Stimulated activated CD4-positive, alpha-beta T cell treated with anti-CD3 and anti-CD28 coated beads, Interleukin-1b, Interleukin-23, amount 100 ng/mL, for 1 hour (primary cell): ENCODE measurements at regions not wholly inside any gene's neighbourhood (a gene's known extent, or its start where the extent isn't known, plus 50 kb on each side); places are given as distances from the start of the nearest gene placed in this dataset.

Source experiments
- DNase-seq, 2 donors: peaks; one replicate each; pipeline ENCODE4 v3.0.0-alpha.2; 2020; ENCODE audit warnings: low read depth in 2 of 2

DNA sequence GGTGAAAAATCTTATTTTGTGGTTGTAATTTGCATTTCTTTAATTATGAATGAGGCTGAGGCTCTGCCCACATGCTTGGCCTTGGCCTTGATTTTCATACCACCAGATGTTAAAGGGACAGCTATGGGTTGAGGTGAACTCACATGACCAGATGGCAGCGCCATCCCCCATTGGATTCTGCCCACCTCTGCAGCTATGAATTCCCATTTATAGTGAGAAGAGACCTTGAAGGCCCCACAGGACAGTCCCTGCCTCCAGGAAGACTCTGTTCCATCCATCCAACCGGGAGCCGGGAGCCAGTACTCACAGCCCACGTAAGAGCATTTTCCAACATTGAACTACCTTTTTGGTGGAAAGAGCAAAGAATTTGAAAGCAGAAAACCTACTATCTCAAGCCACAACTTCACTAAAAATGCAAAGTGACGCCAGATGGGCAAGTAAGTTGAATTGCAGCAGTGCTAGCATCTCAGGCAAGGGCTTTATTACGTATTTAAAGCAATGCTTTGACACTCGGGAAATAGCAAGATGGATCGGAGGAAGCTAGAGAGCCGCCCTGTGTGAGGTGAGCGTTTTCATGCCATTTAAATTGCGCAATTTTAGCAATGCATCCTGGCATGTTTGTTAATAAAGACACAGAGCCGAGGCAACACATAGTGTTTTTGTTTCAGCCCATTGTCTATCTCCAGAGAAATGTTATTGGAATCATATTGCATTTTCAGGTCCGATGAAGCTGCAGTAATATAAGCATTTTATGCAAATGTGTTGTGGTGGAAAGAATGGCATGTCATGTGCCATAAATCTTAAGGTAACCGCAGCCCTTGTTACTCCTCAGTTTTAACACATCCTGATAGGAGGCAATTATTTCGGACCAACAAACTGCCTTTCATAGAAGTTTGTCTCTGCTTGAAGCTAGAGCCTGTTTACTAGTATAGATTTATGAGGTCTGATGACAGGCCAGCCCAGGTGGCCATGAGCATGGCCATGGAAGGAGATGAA lies 273.4 kb upstream of the TNRC6C start:
- DNase-seq: no peak

DNA sequence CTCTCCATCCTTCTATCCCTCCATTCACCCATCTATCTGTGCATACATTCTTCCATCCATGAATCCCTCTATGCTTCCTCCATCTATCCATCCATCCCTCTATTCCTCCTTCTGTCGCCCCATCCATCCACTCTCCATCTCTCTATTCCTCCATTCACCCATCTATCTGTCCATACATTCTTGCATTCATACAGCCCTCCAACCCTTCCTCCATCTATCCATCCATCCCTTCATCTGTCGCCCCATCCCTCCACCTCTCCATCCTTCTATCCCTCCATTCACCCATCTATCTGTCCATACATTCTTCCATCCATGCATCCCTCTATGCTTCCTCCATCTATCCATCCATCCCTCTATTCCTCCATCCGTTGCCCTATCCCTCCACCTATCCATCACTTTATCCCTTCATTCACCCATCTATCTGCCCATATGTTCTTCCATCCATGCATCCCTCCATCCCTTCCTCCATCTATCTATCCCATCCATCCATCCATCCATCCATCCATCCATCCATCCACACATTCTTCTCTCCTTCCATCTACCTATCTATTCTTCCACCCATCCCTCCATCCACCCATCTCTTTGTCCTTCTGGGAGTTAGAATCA lies 272.5 kb upstream of the TNRC6C start:
- DNase-seq: no peak

DNA sequence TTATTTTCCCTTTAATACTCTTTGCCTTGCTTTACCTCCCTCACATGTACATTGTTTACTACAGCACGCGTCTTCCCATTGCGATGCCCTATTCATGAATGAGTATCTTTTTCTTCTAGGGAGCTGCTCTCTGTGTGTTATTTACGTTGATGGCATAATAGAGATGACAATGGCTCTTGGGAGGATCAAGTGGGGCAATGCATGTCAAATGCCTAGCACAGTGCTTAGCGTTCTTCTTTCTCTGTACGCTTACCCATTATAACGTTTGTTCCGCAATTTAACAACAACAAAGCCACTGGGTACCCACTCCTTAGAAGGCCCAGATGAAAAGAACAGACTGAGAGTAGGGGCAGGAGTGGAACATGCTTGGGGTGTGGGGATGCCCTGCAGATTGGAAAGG lies 271.6 kb upstream of the TNRC6C start:
- no peak for DNase-seq

DNA sequence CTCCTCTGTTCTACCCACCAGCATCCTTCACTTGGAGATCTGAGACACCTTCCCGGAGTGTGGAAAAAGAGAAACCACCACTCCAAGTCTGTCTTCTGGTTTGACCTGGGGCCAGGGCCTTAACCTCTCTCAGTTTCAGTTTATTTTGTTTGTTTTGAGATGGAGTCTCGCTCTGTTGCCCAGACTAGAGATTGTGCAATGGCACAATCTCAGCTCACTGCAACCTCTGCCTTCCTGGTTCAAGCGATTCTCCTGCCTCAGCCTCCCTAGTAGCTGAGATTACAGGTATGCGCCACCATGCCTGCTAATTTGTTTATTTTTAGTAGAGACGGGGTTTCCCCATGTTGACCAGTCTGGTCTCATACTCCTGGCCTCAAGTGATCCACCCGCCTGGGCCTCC lies 271.1 kb upstream of the TNRC6C start:
- no peak for DNase-seq

DNA sequence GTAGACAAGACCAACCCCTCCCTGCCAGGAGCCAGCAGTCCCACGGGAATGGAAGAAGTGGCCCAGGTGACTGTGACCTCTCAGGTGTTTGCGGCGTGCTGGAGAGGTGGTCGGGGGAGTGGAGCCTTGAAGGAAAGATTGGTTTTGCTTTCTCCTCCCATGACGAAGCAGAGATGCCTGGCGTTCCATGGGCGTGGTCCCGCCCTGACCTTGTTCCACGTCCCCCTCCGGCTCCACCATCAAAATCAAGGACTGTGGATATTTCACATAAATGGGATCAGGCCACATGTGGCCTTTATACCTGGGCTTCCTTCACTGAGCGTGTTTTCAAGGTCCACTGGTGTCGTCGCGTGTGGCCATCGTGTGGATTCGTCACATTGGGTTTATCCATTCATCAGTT lies 270.6 kb upstream of the TNRC6C start:
- no peak for DNase-seq

DNA sequence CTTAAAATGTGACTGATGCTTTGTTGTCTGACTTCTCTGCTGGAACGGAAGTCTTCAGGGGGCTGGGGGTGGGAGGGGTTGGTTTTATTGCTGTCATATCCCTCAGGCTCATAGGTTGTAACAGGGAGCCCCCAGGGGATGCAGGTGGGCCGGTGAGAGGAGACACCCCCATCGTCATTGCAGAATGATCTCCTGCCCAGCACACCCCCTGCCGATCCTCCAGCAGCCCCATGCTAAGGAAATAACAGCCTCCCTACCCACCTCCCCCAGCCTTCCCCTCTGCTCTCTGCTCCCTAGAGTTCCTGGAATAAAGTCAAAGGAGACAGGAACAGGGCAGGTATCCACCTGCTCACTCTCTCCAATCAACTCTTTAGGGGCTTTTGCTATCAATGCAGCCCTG lies 270.1 kb upstream of the TNRC6C start:
- no peak for DNase-seq

DNA sequence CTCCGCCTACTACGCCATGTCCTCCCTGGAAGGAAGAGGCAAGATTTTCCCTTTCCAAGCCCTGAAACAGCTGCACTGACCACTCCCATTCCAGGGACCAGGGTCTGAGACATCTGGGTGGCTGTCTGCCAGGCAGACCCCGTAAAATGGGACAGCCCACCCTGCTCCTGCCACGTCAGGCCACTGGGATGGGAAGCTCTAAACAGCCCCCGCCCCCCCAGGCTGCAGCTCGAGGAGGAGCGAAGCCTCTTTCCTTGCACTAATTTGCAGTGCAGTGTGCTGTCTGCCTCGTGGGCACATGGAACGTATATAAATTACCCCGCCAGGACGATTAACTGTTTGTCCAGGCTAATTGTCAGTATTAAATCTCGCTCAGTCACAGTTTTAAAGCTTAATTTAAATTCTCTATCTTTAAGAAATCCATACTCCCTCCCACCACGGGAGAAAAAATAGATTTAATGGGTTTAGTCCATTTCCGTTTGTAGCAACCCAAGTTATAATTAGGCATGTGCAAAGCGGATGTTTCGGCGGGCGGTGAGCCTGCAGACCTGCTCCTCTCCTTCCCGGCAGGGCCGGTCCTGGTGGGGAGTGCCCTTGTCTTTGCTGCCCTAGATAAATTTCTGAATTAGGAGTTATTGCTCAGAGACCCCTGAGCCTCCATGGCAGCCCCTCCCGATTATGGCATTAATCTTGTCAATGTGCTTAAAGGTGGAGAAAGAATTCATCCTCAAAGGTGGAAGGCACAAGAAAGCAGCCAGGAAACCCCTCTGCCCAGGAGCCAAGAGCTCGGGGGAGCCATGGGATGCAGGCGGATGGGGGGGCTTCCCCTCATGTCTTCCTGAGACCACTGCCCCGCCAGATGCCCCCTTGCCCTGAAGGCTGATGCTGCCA lies 268.0 kb upstream of the TNRC6C start:
- DNase-seq: no peak

DNA sequence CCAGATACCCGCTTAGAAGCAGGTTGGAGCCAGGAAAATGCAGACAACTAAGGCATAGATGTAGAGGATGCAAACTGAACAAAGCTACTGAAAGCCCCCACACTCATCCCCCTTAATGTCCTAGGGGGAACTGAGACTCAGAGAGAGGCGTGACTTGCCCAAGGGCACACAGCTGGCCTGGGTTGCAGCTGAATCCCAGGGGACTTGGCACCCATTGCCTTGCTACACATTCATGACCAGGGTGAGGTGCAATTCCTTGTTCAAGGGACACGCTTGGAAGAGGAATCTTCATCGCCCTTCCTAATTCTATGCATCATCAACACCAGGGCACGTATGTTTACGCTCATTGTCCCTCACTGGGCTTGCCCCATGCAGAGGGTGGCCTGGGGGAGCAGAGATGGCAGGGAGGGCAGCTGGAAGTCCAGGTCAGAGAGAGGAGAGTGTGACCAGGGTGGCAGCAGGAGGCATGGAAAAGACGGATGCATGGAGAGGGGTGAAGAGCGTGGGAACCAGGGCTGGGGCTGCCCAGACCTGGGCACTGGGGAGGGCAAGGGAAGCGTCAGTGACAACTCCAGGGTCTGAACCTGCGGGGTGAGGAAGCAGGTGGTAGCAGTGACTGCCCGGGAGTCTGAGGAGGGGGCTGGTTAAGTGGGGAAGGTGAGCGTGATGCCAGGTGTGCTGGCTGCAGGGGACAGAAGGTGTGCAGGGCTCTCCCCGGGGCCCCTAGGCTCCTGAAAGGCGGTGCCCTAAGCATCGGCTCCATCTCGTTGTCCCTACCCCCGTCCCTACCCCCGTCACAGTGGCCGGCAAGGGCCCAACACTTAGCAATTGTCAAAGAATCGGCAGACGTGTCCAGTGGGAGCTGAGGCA lies 267.1 kb upstream of the TNRC6C start:
- DNase-seq: no peak

DNA sequence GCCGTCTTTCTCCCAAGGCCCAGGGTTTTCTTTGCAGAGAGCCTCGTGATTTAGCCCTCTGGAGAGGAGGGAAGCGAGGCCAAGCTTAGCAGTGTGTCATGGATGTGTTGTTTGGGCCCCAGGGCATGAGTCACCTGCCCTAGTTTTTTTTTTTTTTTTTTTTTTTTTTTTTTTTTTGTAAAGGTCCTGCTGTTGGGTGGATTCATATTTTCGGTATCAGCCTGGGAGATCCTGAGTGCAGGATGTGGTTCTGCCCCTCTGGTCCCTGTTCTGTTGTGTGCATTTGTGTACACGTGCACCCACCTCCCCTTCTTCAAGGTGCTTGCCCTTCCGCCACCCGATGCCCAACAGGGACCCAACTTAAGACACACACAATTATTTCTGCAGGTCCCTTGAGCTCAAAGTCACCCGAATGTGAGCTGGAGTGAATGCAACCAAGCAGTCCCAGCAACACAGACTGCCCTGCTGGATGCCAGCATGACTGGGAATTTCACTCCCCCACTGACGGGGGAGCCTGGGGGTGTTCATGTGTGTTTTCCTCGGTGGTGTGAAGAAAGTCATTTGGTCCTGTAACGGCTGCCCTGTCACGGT lies 265.8 kb upstream of the TNRC6C start:
- DNase-seq: no peak

DNA sequence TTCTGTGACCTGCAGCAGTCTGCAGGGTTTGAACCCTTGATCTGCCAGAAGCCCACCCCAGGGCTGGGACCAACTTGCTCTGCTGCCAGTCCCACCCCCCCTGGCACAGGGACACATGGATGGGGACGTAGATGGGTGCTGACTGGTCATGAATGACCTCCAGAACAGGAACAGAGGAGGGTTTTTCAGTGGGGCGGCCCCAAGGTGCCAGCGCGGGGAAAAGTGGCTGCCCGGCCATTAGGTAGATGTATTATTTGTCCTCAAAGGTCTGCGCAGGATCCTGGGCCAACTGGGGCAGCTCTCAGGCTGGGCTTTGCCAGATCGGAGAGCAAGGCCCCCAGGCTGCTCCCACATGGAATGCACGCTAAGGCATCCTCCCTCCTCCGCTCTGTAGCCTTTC lies 265.2 kb upstream of the TNRC6C start:
- DNase-seq: no peak

DNA sequence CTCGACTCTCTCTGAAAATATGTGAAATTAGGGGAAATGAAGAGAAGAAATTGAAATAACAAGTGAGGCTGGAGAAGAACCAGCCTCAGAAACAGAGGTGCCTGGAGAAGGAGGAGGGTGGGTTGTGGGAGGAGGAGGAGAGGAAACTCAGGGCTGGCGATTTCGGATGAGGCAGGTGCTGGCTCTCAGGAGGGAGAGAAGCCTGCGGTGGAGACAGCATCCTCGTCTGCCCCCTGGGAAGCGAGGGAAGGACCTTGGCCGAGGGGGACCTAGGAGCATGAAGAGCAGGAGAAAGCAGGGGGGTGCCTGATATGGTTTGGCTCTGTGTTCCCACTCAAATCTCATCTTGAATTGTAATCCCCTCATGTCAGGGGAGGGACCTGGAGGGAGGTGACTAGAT lies 264.7 kb upstream of the TNRC6C start:
- no peak for DNase-seq

DNA sequence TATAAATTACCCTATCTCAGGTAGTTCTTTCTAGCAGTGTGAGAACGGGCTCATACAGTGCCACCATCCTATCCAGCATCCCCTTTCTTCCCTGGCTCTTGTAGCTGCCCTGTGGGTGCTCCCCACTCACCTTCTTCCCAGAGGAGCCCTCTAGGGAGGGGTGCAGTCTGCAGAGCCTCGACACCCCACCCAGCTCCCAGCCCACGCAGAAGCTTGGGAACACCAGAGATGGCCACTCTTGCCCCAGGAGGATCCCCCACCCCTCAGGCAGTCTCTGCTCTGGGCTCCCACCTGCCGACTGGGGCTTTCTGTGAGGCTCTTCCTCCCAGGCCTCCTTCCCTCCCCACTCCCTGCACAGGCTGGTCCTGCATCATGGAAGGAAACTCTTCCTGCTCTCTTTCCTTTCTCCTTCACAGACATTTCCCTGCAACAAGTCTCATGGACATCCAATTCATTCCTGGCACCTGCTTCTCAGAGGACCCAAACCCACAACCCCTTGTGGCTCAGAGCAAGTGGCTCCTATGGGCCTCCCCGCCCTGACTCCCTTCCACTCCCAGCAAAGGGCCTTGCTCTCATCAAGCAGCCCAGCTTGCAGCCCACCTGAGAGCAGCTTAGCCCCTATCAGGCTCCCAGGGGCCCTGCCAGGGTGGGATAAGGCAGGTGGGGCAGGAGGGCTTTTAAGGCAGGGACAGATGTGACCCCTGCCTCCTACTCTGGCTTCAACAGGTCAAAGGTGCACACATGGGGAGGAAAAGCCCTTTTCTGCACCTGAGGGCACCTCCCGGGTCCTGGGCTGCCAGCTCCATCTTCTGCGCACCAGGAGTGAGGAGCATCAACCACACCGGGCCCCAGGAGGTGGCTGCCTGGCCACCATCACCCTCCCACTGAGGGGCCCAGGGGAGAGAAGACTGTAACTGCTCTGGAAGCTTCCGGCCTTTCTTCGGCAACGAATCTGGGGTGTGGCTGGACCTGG lies 263.8 kb upstream of the TNRC6C start:
- no peak for DNase-seq

DNA sequence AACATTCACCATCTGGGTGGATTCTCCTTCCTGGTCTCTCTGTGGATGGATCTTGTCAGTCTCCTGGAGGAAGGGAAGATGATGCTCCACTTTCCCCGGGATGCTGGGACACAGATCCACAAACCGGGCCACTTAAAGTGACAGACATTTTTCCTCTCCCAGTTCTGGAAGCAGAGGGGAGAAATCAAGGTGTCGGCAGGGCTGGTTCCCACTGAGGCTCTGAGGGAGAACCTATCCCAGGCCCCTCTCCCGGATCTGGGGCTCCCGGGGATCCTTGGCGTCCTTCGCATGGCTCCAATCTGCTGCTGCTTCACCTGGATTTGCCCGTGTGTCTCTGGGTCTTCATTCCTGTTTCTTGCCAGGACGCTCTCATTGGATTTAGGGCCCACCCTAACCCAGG lies 263.1 kb upstream of the TNRC6C start:
- no peak for DNase-seq

DNA sequence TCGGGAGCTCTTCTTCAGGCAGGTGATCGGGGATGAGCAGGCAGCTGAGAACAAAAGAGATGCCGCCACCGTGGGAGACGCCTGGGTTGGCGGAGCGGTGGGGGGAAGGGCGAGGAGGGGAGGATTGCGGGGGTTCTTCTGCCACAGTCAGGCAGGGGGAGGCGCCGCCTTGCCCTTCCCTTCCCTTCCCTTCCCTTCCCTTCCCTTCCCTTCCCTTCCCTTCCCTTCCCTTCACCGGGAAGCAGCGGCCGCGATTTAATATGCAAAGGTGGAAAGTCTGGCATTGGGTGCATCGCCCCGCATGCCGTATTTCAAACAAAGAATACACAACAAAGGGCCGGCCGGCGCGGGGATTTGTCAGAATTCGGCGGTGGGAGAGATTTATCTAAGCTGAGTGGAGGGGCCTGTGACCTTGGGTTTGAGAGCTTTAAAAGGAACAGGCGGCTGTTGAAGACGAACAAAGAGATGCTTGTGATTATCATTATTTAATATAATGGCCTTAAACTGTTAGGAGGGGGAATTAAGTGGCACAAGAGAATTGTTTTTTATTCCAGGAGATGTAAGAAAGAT lies 262.3 kb upstream of the TNRC6C start:
- DNase-seq: no peak

DNA sequence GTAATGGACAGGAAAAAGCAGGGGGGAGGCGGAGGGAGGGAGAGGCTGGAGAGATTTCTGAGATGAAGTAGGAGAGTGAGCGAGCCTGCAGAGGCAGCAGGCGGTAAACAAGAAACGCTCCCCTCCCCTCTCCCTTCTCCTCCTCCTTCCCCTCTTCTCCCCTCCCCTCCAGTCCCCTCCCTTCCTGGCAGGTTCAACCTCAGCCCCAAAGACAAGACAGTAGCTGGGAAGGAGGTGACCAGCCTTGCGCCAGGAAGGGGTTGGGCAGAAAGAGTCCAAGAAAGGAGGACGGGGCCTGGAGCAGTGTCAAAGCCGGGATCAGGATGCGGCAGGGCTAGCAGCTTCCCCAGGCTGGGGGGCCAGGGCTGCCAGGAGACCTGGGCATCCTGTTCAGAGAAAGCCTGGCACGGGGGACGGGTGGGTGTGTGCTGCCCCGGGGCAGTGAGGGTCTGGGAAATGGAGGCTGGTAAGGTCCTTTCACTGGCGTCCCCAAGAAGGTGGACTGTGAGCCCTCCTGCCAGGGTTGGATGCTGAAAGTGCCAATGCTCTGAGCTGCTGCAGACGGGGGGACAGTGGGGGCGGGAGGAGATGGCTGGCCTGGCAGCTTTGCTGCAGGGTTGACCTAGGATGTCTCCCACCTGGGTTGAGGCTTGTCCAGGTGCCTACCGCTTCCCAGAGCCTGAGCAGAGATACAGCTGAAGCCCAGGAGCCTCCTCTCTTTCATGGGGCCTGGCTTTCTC lies 261.6 kb upstream of the TNRC6C start:
- no peak for DNase-seq

DNA sequence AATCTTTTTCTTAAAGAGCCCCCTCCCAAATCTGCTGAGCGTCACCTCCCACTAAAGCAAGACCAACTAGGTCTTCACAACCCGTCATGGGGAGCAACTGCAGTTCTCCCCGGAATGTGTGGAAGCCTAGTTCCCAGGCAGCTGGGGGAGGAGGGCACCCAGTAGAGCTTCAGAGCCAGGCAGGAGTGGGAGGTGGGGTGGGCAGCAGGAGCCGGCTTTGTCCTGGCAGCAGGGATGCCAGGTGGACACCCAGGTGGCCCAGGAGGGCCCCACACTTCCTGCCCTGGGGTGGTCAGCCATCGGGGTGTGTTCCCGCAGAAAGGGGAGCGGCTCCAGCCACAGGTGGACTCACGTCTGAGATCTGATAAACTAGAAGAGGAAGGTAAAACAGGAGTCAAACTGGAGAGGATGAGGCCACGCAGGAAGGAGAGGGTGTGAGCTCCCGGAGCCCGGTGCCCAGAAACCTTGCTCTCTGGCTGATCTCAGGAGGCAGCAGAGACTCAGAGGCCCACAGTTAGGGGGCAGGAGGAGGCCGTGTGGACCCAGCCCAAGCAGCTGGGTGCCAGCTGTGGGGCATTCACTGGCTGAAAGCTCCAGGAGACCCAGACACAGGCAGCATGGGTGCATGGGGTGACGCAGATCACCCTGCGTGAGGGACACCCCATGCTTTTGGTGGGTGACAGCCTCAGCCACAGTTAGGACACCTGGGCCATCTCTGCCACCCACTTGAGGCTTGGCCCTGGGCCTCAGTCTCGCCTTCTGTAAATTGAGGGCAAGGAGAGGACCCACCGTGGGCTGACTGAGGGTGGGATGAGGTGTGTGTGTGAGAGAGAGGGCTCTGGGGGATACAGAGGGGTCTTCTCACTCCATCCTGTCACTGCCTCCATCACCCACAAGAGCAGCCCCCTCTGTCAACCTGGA lies 260.8 kb upstream of the TNRC6C start:
- no peak for DNase-seq

DNA sequence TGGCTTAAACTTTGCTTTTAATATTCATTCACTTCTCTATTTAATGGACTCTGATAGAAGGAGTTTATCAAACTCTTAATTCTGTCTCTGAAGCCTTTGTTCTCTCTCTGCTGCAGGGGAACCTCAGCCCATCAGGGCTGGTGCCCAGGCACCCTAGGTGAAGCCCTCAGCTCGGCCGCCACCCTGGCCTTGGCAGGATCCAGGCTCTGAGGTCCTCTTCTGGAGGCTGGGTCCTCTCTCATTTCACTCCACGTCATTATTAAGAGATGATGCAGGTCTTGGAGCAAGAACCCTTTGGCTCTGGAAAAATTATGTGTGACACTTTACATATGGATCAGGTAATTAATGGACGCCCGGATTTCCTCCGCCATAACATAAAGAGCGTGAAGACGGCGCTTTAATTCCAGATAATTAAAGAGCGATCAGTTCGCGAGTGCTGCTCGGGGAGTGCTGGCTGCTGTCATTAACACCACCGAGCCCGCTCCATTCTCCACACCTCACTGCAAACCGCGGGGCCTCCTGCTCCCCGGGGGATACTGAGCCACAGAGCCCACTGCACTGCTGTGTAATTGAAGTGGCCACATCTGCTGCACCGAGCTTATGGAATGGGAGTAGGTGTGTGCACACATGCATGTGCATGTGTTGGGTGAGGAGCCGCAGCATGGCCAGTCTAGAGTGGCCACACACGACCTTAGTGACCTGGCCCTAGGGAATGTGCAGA lies 259.4 kb upstream of the TNRC6C start:
- no peak for DNase-seq
